NCI-H524 treated with DMSO at 0.1 percent for 48 hours (cell line): ENCODE measurements at regions not wholly inside any gene's neighbourhood (a gene's known extent, or its start where the extent isn't known, plus 50 kb on each side); places are given as distances from the start of the nearest gene placed in this dataset.
"Not testable (repeated sequence)": the region's sequence is repeated elsewhere in the genome, so short reads cannot be mapped to it uniquely, and the experiment has no call there.

Source experiments
- DNase-seq: peaks from one replicate; lab custom pipeline; 2025; lab: John Stamatoyannopoulos, UW

DNA sequence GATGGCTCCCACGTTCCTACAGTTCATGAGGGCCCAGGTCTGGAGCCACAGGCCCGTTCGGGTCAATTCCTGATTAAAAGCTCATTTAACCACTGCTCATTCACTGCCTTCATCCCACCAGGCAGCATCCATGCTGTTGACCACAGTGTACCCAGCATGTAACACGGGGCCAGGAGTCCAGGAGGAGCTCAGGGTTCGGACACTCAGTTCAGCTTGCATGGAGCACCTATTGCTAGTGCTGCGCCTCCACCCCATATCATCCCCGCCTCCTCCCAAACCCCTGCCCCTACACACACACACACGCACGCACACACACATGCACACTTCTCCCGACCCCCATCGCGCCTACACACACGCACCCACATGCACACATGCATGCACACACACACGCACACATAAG, 72.9 kb upstream of the SNTG2 start:
- DNase-seq = no peak

DNA sequence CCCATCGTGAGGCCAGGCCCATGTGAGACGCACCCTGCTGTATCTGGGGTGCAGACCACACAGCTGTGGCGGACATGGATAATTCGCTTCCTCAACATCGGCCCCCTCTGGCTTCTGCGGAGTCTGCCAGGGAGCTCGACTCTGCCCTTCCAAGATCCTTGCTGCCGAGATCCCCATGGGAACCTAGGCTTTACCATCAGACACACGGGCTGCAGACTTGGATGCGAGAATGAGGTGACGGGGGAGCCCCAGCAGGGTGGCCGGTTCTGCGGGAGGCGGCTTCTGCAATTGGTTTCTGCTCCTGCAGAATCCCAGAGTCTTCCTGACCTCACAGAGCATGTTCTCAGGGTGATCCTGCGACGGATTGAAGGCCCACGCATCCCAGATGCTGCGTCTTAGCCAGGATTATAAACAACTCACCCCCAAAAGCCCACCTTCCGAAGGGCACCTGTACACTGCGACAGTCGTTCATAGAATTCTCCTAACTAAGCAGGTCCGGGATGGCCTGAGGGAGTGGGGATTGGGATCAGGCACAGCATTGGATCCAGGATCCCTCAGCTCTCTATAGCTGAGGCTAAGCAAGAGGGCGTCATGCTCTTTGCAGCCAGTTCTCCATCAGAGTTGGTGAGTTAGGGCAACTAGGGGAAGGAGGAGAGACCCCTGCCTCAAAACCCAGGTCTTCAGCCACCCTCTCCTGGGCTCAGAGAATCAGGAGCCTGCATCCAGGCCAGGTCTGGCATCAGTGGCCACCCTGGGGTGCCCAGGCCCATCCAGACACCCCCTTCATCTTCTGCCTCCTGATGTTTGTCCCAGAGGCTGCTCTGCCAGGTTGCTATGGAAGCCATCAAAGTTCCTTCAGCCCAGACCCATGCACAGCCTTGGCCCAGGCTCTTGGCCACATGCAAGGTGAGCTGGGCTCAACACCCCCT, 74.7 kb upstream of the SNTG2 start:
- no peak for DNase-seq

DNA sequence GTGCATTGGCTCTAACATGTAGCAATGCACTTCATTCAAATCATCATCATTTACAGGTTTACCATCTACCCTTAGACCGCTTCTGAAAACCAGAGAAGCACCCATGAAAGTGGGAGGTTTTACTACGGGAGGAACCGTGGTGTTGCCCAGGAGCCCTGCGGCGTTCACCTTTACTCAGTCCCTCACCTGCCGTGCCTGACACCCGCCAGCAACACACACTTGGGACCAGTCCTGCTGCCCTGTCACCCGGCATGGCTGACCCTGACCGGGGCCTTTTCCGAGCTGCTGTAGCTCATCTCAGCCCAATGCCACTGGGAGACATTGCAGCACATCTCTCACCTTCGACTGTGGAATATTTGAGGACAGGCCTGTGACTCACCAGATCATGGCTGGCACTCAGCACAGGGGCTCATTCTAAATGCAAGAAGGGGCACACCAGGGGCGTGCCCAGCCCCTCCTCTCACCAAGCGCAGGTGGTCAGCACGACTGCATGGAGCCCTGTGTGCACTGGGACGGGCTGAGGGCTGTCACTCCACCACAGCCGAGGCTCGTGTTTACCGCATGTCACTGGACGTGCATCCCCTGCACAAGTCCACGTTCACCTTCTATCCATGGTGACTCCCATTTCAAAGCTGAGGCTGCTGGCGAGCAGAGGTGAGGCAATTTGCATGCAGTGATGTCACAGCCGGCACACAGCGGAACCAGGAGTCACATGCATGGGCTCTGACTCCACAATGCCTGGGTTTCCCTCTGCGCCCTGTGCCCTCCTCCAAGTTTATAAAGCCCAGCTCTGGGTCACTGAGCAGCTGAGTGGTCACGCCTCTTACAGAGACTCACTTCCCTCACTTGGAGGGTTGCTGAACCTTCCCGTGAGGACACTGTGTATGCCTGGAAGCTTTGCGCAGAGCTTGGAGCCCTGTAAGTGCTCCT, 76.7 kb upstream of the SNTG2 start:
- DNase-seq = no peak

DNA sequence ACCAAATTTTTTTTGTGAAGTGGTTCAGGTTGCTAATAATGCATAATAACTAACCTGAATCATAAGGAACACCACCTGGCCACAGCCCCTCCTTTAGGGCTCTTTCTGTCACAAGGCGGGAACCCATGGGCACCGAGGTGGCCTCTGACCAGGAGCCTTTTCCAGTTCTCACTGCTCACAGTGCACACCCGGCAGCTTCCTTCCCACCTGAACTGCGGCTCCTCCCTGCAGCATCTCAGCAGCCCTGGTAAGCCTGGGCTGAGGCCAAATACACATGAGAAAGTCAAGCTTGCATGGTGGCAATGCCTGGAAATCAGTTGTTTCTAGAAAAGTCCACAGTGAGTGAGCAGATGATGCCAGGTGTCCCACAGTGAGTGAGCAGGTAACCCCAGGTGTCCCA, 77.6 kb upstream of the SNTG2 start:
- DNase-seq = no peak

DNA sequence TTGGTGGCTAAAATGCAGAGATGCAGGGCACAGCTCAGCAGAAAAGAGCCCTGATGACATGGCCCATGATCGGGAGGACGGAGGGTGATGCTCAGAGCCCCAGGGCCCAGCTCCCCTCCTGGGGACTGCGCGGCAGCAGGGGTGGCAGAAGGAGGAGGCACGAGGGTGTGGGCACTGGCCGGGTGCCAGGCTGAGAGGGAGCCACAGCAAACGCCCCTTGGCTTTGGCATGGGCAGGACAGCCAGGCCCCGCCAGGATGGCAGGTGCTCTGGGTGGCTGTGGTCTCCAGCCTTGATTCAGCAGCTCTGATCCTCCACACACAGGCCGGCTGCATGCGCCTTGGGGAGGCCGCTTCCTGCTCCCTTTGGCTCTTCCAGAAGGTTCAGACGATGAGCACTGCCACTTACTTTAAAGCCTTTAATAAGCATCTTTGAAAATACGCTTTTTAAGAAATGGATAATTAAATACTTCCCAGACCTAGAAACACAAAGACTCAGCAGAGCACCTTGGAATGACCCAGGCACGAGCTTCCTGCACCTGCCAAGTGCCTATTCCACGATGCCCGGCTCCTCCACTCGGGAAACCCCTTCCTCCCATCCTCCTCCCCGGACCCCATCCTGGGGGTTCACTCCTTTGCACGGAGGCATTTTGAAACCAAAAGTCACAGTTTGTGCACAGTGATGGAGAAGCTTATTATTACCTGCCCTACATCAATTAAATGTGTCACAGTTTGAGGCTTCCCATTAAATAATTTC, 78.5 kb upstream of the SNTG2 start:
- DNase-seq = no peak

DNA sequence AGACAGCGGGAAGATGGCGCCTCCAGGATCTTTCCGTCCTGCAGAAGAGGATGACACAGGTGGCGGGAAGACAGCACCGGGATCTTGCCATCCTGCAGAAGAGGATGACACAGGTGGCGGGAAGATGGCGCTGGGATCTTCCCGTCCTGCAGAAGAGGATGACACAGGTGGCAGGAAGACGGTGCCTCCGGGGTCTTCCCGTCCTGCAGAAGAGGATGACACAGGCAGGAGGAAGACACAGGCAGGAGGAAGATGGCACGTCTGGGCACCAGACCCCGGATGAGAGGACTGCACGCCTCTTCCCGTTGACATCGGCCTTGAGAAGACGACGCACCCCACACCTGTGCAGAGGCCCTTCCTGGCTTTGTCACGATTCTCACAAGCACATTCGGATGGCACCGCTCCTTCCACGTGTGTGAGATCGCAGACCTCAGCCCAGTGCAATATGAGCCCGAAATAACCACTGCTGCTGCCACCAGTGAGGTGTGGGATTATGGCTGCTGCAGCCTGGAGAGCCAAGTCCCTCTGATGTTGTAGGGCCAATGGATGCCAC, 79.4 kb upstream of the SNTG2 start:
- no peak for DNase-seq

DNA sequence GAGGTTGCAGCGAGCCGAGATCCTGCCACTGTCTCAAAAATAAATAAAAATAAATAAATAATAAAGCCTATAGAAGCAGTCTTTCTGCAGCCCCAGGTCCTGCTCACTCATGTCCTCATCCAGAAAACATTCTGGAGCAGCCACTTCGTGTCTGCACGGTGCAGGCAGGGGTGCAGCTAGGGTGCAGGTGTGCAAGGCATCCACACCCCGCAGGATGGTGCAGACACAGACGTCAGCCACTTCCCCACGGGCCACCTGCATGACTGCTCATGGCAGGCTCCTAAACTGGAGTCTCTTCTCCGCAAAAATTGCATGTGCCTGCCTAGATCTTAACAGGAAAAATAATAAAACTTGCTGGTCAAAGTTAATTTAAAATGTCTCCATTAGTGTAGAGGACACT, 80.2 kb upstream of the SNTG2 start:
- DNase-seq = no peak

DNA sequence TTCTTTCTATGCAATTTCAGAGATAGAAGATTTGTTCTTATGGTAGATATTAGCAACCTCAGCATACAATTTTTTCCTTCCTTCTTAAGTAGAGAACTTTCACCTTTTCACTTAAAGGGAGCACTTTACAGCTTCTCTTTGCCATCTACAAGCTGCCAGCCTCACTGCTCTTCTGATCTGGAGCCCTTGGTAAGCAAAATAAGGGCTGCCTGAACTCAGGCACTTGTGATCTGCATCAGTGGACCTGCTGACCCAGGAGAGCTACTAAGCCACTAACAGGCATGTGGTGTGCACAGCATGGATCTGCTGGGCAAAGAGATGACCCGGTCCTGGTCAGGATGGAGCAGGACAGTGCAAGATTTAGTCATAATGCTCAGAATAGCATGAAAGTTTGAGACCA, 80.8 kb upstream of the SNTG2 start:
- no peak for DNase-seq

DNA sequence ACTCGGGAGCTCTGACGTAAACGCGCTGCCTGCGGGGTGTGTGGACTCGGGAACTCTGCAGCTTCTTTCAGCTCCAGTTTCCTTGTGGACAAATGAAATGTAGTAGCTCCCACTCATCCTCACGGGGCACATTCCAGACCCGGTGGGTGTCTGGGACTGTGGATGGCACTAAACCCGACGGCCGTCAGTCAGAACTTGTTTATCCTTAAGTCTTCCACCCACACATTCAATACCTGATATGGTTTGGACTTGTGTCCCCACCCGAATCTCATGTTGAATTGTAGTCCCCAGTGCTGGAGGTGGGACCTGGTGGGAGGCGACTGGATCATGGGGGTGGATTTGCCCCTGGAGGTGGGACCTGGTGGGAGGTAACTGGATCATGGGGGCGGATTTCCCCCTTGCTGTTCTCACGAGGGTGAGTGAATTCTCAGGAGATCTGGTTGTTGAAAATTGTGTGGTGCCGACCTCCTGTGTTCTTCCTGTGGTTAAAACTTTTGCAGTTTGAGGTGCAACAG, 81.2 kb upstream of the SNTG2 start:
- DNase-seq = no peak

DNA sequence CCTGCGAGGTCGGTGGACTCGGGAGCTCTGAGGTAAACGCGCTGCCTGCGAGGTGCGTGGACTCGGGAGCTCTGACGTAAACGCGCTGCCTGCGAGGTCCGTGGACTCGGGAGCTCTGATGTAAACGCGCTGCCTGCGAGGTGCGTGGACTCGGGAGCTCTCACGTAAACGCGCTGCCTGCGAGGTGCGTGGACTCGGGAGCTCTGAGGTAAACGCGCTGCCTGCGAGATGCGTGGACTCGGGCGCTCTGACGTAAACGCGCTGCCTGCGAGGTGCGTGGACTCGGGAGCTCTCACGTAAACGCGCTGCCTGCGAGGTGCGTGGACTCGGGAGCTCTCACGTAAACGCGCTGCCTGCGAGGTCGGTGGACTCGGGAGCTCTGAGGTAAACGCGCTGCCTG, 81.8 kb upstream of the SNTG2 start:
- not testable (repeated sequence) for DNase-seq

DNA sequence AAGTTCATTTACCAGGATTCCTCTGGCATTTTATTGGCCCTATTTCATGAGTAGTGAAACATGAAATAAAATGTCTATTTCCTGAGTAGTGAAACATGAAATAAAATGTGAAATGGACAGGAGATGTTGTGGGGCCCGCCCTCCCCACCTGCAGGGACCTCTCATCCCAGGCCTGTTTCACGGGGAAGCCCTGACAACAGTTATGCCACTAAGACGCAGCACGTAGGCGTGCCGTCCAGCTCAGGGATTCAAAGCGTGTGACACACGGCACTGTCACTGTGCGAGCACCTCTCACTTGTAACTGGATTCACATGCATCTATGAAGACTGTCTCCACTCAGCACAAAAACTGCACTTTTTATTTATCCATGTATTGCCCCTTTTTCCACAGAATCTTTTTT, 83.4 kb upstream of the SNTG2 start:
- DNase-seq = no peak

DNA sequence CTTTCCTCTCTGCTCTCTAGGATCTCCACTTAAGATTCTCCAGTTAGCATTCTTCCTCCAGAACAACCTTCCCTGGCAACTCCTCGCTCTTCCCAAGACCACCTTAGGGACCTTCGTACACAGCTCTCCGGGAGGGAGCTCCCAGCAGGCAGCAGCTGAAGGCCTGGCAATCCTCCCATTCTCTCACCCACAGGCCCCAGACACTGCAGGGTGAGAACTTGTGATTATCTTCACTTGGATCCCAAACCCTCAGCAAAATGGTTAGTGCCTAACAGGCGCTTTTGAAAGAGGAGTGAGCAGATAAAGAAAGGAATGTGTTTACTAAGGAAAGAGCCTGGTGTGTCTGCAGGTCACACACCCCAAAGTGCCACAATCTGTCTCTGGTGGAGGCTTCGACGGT, 83.8 kb upstream of the SNTG2 start:
- DNase-seq = no peak

DNA sequence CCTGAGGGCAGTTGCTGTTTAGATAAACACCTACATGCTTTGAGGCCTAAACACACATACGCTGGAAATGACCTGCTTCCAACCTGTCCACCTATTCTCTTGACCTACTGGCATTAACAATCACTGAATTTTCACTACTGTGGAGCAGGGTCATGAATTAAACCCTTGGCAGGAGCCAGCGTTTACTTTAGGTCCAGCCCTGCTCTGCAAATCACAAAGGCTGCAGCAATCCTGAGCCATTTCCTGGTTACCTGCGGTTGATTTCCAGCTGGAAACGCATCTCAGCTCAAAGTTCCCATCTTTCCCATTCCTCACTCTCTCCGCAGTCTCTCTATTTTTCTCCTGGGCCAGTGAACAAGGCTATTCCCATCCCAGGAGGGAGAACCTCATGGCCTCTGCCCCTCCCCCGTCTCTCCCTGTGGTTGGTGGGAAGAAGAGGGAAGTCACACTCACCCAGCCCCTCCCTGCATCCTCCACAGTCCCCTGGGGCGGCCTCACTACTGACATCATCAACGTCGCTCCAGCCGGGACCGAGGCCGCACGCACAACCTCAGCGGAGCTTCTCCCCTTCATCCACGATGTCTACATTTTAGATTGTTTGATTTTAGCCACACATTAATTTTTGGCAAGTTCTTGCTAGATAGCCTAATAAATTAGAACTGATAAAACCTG, 84.5 kb upstream of the SNTG2 start:
- no peak for DNase-seq

DNA sequence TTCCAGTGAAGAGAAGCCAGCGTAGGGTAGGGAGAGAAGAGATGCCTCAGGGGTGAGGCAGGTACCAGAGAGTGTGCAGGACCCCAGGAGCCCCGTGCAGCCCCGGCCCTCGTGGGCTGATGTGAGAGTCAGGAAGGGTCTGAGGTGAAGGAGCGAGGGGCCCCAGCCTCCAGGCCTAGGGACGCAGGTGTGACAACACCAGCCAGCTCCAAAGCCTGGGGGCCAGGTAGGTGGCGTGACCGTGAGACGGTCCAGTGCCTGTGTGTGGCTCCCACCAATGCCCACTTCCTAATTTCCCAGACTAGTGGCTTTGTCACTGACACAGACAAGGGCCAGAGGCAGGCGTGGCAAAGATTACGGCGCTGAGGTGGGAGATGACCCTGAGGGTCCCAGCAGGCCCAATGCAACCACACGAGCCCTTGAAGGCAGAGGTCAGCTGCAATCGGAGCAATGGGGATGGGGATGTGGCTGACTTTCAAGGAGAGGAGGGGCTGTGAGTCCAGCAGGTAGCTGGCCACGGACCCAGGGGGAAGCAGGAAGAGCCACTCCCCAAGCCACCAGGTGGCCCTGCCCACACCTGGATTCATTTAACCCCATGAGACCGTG, 86.0 kb upstream of the SNTG2 start:
- no peak for DNase-seq

DNA sequence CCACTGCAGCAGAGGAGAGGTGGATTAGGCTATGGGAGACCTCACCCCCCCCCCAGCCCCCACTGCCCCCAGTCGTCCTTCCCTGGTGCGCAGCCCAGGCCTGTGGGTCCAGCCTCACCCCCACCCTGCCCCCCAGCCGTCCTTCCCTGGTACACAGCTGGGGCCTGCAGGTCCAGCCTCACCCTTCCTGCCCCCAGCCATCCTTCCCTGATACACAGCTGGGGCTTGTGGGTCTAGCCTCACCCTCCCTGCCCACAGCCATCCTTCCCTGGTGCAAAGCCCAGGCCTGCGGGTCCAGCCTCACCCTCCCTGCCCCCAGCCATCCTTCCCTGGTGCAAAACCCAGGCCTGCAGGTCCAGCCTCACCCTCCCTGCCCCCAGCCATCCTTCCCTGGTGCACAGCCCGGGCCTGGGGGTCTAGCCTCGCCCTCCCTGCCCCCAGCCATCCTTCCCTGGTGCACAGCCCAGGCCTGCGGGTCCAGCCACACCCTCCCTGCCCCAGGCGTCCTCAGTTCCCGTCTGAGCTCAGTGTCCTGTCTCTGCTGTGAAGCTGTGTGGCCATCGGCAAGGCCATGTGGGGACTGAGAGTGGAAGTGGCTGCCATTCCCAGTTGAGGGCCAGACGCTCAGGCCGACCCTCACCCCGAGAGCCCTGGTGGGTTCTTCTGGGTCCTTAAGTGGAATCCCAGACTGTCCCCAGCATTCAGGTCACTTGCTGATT, 86.8 kb upstream of the SNTG2 start:
- no peak for DNase-seq

DNA sequence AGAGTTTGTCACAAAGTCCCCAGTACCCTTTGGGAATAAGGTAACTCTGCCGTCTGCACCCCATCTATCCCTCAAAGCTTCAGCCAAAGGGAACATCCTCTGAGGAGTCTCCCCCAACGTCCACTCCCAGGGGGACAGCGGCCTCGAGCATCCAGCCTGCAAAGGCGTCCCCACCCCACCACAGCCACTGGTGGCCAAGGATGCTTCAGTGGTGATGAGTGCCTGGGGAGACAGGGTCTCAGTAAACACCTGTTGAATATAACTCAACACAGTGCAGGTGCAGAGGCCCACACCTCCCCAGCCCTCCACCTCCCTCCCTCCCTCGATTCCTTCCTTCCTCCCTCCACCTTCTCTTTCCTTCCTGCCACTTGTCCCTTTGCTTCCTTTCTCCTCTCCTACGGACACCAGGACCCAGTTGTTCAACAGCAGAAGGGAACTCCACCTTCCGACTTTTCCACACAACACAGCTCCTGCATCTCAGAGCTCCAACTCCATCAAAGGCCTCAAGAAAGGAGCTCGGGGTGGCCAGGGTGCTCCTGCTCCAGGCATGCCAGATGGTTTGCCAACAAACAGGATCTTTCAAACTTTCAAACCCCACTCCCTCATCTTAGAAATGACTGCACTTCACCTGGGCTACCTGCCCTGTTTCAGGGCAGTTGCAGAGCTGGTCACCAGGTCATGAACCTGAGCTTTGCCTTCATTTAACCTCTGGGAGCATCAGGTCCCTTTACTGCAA, 87.8 kb upstream of the SNTG2 start:
- no peak for DNase-seq

DNA sequence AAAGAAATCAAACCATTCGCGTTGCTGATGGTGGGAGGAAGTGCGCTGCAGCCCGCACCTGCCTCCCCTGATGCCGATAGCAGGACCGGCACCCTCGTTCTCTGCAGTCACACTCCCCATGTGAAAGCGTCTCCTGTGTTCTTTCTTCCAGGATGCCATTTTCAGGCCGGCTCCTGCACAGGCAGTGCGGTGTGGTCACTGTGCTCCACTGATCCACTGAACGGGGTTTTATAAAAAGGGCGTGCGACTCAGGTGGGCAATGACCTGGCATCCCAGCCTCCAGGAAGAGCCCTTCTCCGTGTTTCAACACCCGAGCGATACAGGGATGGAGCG, 88.3 kb upstream of the SNTG2 start:
- no peak for DNase-seq

DNA sequence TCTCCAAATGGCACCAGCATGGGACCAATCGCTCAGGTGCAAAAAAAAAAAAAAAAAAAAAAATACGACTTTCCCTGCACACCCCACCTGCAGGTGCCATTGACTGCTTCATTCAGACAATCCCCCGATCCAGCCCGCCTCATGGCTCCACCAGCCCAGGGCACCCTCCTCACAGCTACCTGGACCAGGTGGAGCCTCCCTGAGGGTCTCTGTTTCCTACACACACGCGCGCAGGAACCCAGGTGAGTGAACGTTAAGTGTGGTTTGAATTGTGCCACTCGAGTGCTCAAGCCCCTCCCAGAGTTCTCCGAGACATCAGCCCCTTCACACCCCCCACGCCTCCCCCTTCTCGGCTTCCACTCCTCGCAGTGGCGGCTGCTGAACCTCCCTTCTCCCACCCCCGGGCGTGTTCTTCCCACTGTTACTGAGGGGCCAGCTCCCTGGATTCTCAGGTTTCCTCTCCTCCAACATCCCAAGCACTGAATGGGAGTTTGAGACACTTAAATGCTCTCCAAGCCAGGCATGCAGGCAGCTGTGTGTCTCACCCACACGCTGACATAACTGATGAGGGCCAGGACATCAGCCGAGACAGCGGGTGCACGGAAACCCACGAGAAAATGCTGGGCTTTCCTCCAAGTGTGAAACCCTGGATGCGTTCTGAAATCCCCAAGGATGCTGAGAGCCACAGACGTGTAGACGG, 88.8 kb upstream of the SNTG2 start:
- no peak for DNase-seq
